MM.1S (cell line): ENCODE measurements at regions not wholly inside any gene's neighbourhood (a gene's known extent, or its start where the extent isn't known, plus 50 kb on each side); places are given as distances from the start of the nearest gene placed in this dataset.

ENCODE experiments used
- CTCF ChIP-seq: fragments of 300-600 bp; sonication (generic); IDR thresholded peaks from 2 replicates; pipeline ENCODE4 v1.5.1; 2016; ENCODE audit warnings: antibody characterized with exemption, low read length, mixed read lengths
- EZH2 ChIP-seq: fragments of 300-600 bp; sonication (generic); optimal IDR thresholded peaks from 2 replicates; pipeline ENCODE3; 2017; ENCODE audit warnings: low read depth, mild to moderate bottlenecking, antibody characterized with exemption, low read length, mixed read lengths
- EZH2phosphoT487 ChIP-seq: fragments of 300-600 bp; sonication (generic); IDR thresholded peaks from 2 replicates; pipeline ENCODE4 v1.6.1; 2018; ENCODE audit warnings: antibody characterized with exemption, low read length

- TF ChIP-seq EZH2 (no peak), CTCF (no peak), EZH2phosphoT487 (no peak)
These were observed 427.7 kb downstream of the CDH2 start for GRCh38 chr18:27749194-27749593.
